ENCODE measurements at regions not wholly inside any gene's neighbourhood (a gene's known extent, or its start where the extent isn't known, plus 50 kb on each side); places are given as distances from the start of the nearest gene placed in this dataset.

GRCh38 chr2:187264612-187265011, 183.4 kb downstream of the CALCRL start:
- TF ChIP-seq ZBTB11 (CRISPR knock-in tag; IDR thresholded peaks at IDR 0.05): no peak
- no peak for TF ChIP-seq ZNF785 (CRISPR knock-in tag; IDR thresholded peaks at IDR 0.05)
- no peak for TF ChIP-seq MCM5 (IDR thresholded peaks at IDR 0.05; ENCODE audit: low read depth)
- TF ChIP-seq TRIM28 (IDR thresholded peaks at IDR 0.05): no peak
- TF ChIP-seq CTCF (IDR thresholded peaks at IDR 0.05 in 2 of 3, conservative IDR thresholded peaks at IDR 0.05 in 1 of 3; ENCODE audit: insufficient read depth in 2 of 3, low read depth in 1 of 3, low read length in 3 of 3): no peak
- TF ChIP-seq ZBTB34 (CRISPR knock-in tag; IDR thresholded peaks at IDR 0.05): no peak
- no peak for TF ChIP-seq POLR2A (conservative IDR thresholded peaks at IDR 0.05)
- TF ChIP-seq RNF219 (CRISPR knock-in tag; IDR thresholded peaks at IDR 0.05): no peak
- no peak for TF ChIP-seq IRF2 (CRISPR knock-in tag; IDR thresholded peaks at IDR 0.05)
- no peak for TF ChIP-seq SREBF1 (IDR thresholded peaks at IDR 0.05; ENCODE audit: borderline replicate concordance, low read depth, low read length)

Measured in K562 (cell line).